ENCODE measurements at regions not wholly inside any gene's neighbourhood (a gene's known extent, or its start where the extent isn't known, plus 50 kb on each side); places are given as distances from the start of the nearest gene placed in this dataset.

- H3K4me3 ChIP-seq (ENCODE audit: insufficient read depth, low read depth, low read length) = no peak overlapping the region
- no peak overlapping the region for H3K4ac ChIP-seq (ENCODE audit: low read depth, low read length)
- no TSS peak for BruUV-seq (replicated peaks)
- no CpG with 5 or more reads among the region's 9 CpGs for WGBS, 2 experiments (ENCODE audit: extremely low coverage in 2 of 2, insufficient read length in 1 of 2)
- no peak overlapping the region for H3K4me2 ChIP-seq (ENCODE audit: low read depth, low read length)
- intact Hi-C loops (cut with micrococcal nuclease) = no loop called here
- no peak overlapping the region for H2BK120ac ChIP-seq (ENCODE audit: low read depth, low read length)
- no peak overlapping the region for H3K23ac ChIP-seq (ENCODE audit: low read depth, low read length)
- no peak overlapping the region for H4K5ac ChIP-seq (ENCODE audit: low read depth, low read length)
- no peak for ATAC-seq (ENCODE audit: low read depth)
- no peaks in the 10 kb centered on the region for H4K20me1 ChIP-seq (ENCODE audit: insufficient read depth, low read length)
- no peak overlapping the region for H4K91ac ChIP-seq (ENCODE audit: insufficient read depth, low read depth, low read length)
- H2AFZ ChIP-seq (replicated peaks; ENCODE audit: low read length, poor library complexity) = no peak overlapping the region
- CTCF ChIA-PET = no interaction called here
- H2BK15ac ChIP-seq (ENCODE audit: low read depth, low read length) = no peak overlapping the region
- H3K27ac ChIP-seq (ENCODE audit: insufficient read depth, low read length) = no peak overlapping the region
- no peak overlapping the region for H2BK20ac ChIP-seq (ENCODE audit: low read depth, low read length)
- DNase-seq = no peak
- H3K27me3 ChIP-seq (ENCODE audit: control insufficient read depth, insufficient read depth, low read length) = no peaks in the 10 kb centered on the region; the same call in 1 of the 2 replicates
- H3K9me1 ChIP-seq (ENCODE audit: insufficient read depth, low read length) = no peaks in the 10 kb centered on the region
- H4K8ac ChIP-seq (ENCODE audit: low read depth in 2 of 2, low read length in 2 of 2) = no peak overlapping the region
- no peak overlapping the region for H2AK9ac ChIP-seq (replicated peaks; ENCODE audit: low read depth, low read length, poor library complexity)
- no peaks in the 10 kb centered on the region for H3K79me1 ChIP-seq (ENCODE audit: low read depth in 1 of 2, low read length in 2 of 2)
- no peak overlapping the region for H3K18ac ChIP-seq (ENCODE audit: low read depth, low read length)
- H3K56ac ChIP-seq (ENCODE audit: extremely low read depth, insufficient read depth, low read length) = no peak overlapping the region
- POLR2A ChIA-PET (ENCODE audit: unreplicated experiment) = no interaction called here
- no peak overlapping the region for H2BK5ac ChIP-seq (ENCODE audit: low read depth, low read length, poor library complexity, severe bottlenecking)
- H3K36me3 ChIP-seq (ENCODE audit: control insufficient read depth, insufficient read depth, low read length) = no peaks in the 10 kb centered on the region
- TF ChIP-seq SMC3 (IDR thresholded peaks at IDR 0.05; ENCODE audit: low read depth, low read length) (no peak), POLR2A (IDR thresholded peaks at IDR 0.05; ENCODE audit: low read depth, low read length) (no peak), MXI1 (IDR thresholded peaks at IDR 0.05; ENCODE audit: borderline replicate concordance, low read depth, low read length) (no peak), MAZ (IDR thresholded peaks at IDR 0.05; ENCODE audit: borderline replicate concordance, low read depth, low read length) (no peak), CTCF (conservative IDR thresholded peaks at IDR 0.05; ENCODE audit: low read depth, low read length) (no peak), RCOR1 (IDR thresholded peaks at IDR 0.05; ENCODE audit: insufficient replicate concordance, low read length) (no peak), MAFK (IDR thresholded peaks at IDR 0.05; ENCODE audit: low read depth, low read length) (no peak), CEBPB (IDR thresholded peaks at IDR 0.05; ENCODE audit: low read depth, low read length) (no peak), FOS (IDR thresholded peaks at IDR 0.05; ENCODE audit: low read depth, low read length) (no peak), NFE2L2 (IDR thresholded peaks at IDR 0.05; ENCODE audit: low read depth, low read length) (no peak), BHLHE40 (IDR thresholded peaks at IDR 0.05; ENCODE audit: low read depth, low read length) (no peak)
- no peaks in the 10 kb centered on the region for H3K9me3 ChIP-seq (ENCODE audit: control insufficient read depth, insufficient read depth, low read length)
- no peak overlapping the region for H3K9ac ChIP-seq (ENCODE audit: low read depth, low read length)
- in situ Hi-C loops (cut with MboI; ENCODE audit: low sequenced_read_pairs) = no loop called here
- dilution Hi-C loops (cut with HindIII; ENCODE audit: low sequenced_read_pairs, unreplicated experiment) = no loop called here
- H2AK5ac ChIP-seq (ENCODE audit: low read depth, low read length) = no peak overlapping the region
- no peaks in the 10 kb centered on the region for H3K4me1 ChIP-seq (ENCODE audit: control insufficient read depth, insufficient read depth, low read length)
- no peak overlapping the region for H3K14ac ChIP-seq (replicated peaks; ENCODE audit: low read depth, low read length)
These were observed 179.8 kb downstream of the SNX10 start for GRCh38 chr7:26471306-26472075.
